ENCODE measurements at regions not wholly inside any gene's neighbourhood (a gene's known extent, or its start where the extent isn't known, plus 50 kb on each side); places are given as distances from the start of the nearest gene placed in this dataset.

- no peaks in the 10 kb centered on the region for H3K27me3 ChIP-seq (ENCODE audit: control insufficient read depth in 3 of 3, insufficient read depth in 3 of 3, low read length in 2 of 3)
- no peak for TF ChIP-seq CTCF (IDR thresholded peaks at IDR 0.05; ENCODE audit: control extremely low read depth, extremely low read depth)
- H3K27ac ChIP-seq (ENCODE audit: low read depth in 1 of 2, low read length in 1 of 2): no peak overlapping the region
- peaks cover 0 to 11% (median 3%) of the 10 kb centered on the region in 5 donors for H3K4me1 ChIP-seq (ENCODE audit: control insufficient read depth in 5 of 5, insufficient read depth in 5 of 5, low read length in 5 of 5)
- no peak overlapping the region for H3K4me3 ChIP-seq
- H3K9me3 ChIP-seq (ENCODE audit: control insufficient read depth in 4 of 4, insufficient read depth in 3 of 4, low read length in 3 of 4): no peaks in the 10 kb centered on the region
- H3K36me3 ChIP-seq (ENCODE audit: control insufficient read depth in 4 of 4, insufficient read depth in 4 of 4, low read length in 4 of 4): no peaks in the 10 kb centered on the region
- no peak for ATAC-seq (ENCODE audit: insufficient read depth, low FRiP score)
- no peak overlapping the region for H3K9ac ChIP-seq (ENCODE audit: insufficient read depth in 1 of 2, low read length in 2 of 2)
- WGBS, 2 donors: 91 to 92% methylated on average over 4 of the region's 4 CpGs
- no peak for DNase-seq
Measured at GRCh38 chr15:39502082-39502447, 78.8 kb upstream of the THBS1 start.

DNA sequence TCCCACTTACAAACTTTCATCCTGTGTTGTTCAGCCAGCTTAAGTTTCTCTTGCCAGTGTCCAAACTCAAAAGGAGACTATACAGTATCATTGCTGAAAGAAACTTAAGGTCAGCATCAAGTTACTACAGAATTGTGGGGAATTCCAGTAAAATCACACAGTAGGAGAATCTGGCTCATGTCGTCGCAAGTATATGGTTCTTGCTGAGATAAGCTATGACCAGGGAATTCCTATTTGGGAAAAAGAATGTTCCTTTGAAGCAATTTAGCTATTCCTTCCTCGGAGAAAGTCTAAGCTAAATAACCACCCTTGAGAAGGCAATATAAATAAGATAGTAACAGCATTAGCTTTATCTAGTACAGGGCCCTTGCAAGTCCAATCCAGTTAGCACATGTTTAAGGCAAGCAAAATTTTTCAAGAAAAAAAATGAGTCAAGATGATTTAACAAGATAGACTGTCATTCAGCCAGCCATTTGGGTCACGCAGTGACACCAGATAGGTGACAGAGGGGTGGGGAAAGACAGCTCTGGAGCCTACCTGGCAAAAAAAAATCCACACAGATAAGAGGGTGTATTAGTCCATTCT lies 78.2 kb upstream of the THBS1 start:
- no peak for DNase-seq
- H3K9ac ChIP-seq (ENCODE audit: insufficient read depth in 1 of 2, low read length in 2 of 2): no peak overlapping the region
- H3K4me3 ChIP-seq: no peak overlapping the region
- H3K9me3 ChIP-seq (ENCODE audit: control insufficient read depth in 4 of 4, insufficient read depth in 3 of 4, low read length in 3 of 4): no peaks in the 10 kb centered on the region
- no peak for ATAC-seq (ENCODE audit: insufficient read depth, low FRiP score)
- peaks cover 0 to 11% (median 3%) of the 10 kb centered on the region in 5 donors for H3K4me1 ChIP-seq (ENCODE audit: control insufficient read depth in 5 of 5, insufficient read depth in 5 of 5, low read length in 5 of 5)
- WGBS, 2 donors: 67 to 84% methylated on average over 4 of the region's 4 CpGs
- H3K27me3 ChIP-seq (ENCODE audit: control insufficient read depth in 3 of 3, insufficient read depth in 3 of 3, low read length in 2 of 3): no peaks in the 10 kb centered on the region
- H3K27ac ChIP-seq (ENCODE audit: low read depth in 1 of 2, low read length in 1 of 2): no peak overlapping the region
- no peak for TF ChIP-seq CTCF (IDR thresholded peaks at IDR 0.05; ENCODE audit: control extremely low read depth, extremely low read depth)
- H3K36me3 ChIP-seq (ENCODE audit: control insufficient read depth in 4 of 4, insufficient read depth in 4 of 4, low read length in 4 of 4): no peaks in the 10 kb centered on the region

GRCh38 chr15:39503526-39503925 lies 77.4 kb upstream of the THBS1 start:
- no peaks in the 10 kb centered on the region for H3K36me3 ChIP-seq (ENCODE audit: control insufficient read depth in 4 of 4, insufficient read depth in 4 of 4, low read length in 4 of 4)
- TF ChIP-seq CTCF (IDR thresholded peaks at IDR 0.05; ENCODE audit: control extremely low read depth, extremely low read depth): no peak
- no peak overlapping the region for H3K27ac ChIP-seq (ENCODE audit: low read depth in 1 of 2, low read length in 1 of 2)
- ATAC-seq (ENCODE audit: insufficient read depth, low FRiP score): no peak
- H3K9ac ChIP-seq (ENCODE audit: insufficient read depth in 1 of 2, low read length in 2 of 2): no peak overlapping the region
- peaks cover 0 to 7% (median under 1%) of the 10 kb centered on the region in 5 donors for H3K4me1 ChIP-seq (ENCODE audit: control insufficient read depth in 5 of 5, insufficient read depth in 5 of 5, low read length in 5 of 5)
- 92 to 100% methylated on average over 4 of the region's 4 CpGs for WGBS, 2 donors
- no peak for DNase-seq
- H3K27me3 ChIP-seq (ENCODE audit: control insufficient read depth in 3 of 3, insufficient read depth in 3 of 3, low read length in 2 of 3): no peaks in the 10 kb centered on the region
- H3K4me3 ChIP-seq: no peak overlapping the region
- no peaks in the 10 kb centered on the region for H3K9me3 ChIP-seq (ENCODE audit: control insufficient read depth in 4 of 4, insufficient read depth in 3 of 4, low read length in 3 of 4)

DNA sequence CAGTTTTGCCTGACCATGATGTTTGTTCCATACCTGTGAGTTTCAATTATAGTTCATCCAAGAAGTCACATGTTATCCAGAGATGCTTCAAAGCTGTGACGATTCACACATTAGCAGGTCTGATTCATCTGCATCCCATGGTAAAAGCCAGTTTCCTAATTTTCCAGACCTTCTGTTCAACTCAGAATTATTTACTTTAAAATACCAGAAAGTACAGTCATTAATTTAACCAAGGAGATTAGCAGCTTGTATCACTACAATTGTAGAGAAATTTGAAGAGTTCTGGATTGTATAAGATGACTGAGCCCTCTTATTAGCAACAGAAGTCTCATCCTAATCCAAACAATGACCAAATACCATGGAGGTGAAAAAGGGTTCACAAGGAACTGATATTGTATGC lies 76.1 kb upstream of the THBS1 start:
- WGBS, 2 donors: 86 to 92% methylated on average over 1 of the region's 1 CpG
- no peak overlapping the region for H3K27ac ChIP-seq (ENCODE audit: low read depth in 1 of 2, low read length in 1 of 2)
- ATAC-seq (ENCODE audit: insufficient read depth, low FRiP score) (no peak), DNase-seq (no peak)
- H3K9me3 ChIP-seq (ENCODE audit: control insufficient read depth in 4 of 4, insufficient read depth in 3 of 4, low read length in 3 of 4): no peaks in the 10 kb centered on the region
- no peaks in the 10 kb centered on the region for H3K4me1 ChIP-seq (ENCODE audit: control insufficient read depth in 5 of 5, insufficient read depth in 5 of 5, low read length in 5 of 5)
- no peaks in the 10 kb centered on the region for H3K36me3 ChIP-seq (ENCODE audit: control insufficient read depth in 4 of 4, insufficient read depth in 4 of 4, low read length in 4 of 4)
- H3K9ac ChIP-seq (ENCODE audit: insufficient read depth in 1 of 2, low read length in 2 of 2): no peak overlapping the region
- H3K27me3 ChIP-seq (ENCODE audit: control insufficient read depth in 3 of 3, insufficient read depth in 3 of 3, low read length in 2 of 3): no peaks in the 10 kb centered on the region
- no peak overlapping the region for H3K4me3 ChIP-seq
- TF ChIP-seq CTCF (IDR thresholded peaks at IDR 0.05; ENCODE audit: control extremely low read depth, extremely low read depth): no peak
